NCI-H2107 (cell line): ENCODE measurements at regions not wholly inside any gene's neighbourhood (a gene's known extent, or its start where the extent isn't known, plus 50 kb on each side); places are given as distances from the start of the nearest gene placed in this dataset.

Experiments used
- DNase-seq: peaks from one replicate; lab custom pipeline; 2025; lab: John Stamatoyannopoulos, UW

- no peak for DNase-seq
Observed at GRCh38 chr1:113219828-113220227, 146.8 kb downstream of the LRIG2 start.

- no peak for DNase-seq
Observed at GRCh38 chr1:113223040-113223439, 150.0 kb downstream of the LRIG2 start.

GRCh38 chr1:113223546-113223945 is 150.5 kb downstream of the LRIG2 start:
- no peak for DNase-seq

GRCh38 chr1:113226148-113226547 is 153.2 kb downstream of the LRIG2 start:
- DNase-seq: no peak

GRCh38 chr1:113231866-113232265 is 158.4 kb upstream of the MAGI3 start:
- no peak for DNase-seq

- no peak for DNase-seq
Observed at GRCh38 chr1:113233441-113233840, 156.9 kb upstream of the MAGI3 start.

GRCh38 chr1:113241237-113241636 is 149.1 kb upstream of the MAGI3 start:
- no peak for DNase-seq

- no peak for DNase-seq
Observed at GRCh38 chr1:113242481-113242880, 147.8 kb upstream of the MAGI3 start.

- no peak for DNase-seq
Observed at GRCh38 chr1:113243529-113243928, 146.8 kb upstream of the MAGI3 start.

- DNase-seq: no peak
Observed at GRCh38 chr1:113244112-113244820, 146.0 kb upstream of the MAGI3 start.

- DNase-seq: no peak
Observed at GRCh38 chr1:113245252-113245651, 145.1 kb upstream of the MAGI3 start.

GRCh38 chr1:113246929-113247328 is 143.4 kb upstream of the MAGI3 start:
- no peak for DNase-seq

GRCh38 chr1:113247355-113247754 is 143.0 kb upstream of the MAGI3 start:
- DNase-seq: no peak

- no peak for DNase-seq
Observed at GRCh38 chr1:113247782-113248181, 142.5 kb upstream of the MAGI3 start.

GRCh38 chr1:113248494-113248893 is 141.8 kb upstream of the MAGI3 start:
- DNase-seq: no peak

GRCh38 chr1:113250161-113250560 is 140.2 kb upstream of the MAGI3 start:
- no peak for DNase-seq

GRCh38 chr1:113252166-113252565 is 138.1 kb upstream of the MAGI3 start:
- DNase-seq: no peak

- DNase-seq: no peak
Observed at GRCh38 chr1:113253187-113253586, 137.1 kb upstream of the MAGI3 start.

GRCh38 chr1:113253590-113253989 is 136.7 kb upstream of the MAGI3 start:
- DNase-seq: no peak

GRCh38 chr1:113255038-113255719 is 135.1 kb upstream of the MAGI3 start:
- no peak for DNase-seq

- no peak for DNase-seq
Observed at GRCh38 chr1:113255720-113256347, 134.5 kb upstream of the MAGI3 start.

GRCh38 chr1:113256348-113256729 is 134.0 kb upstream of the MAGI3 start:
- DNase-seq: no peak

- no peak for DNase-seq
Observed at GRCh38 chr1:113259988-113260387, 130.3 kb upstream of the MAGI3 start.
